ENCODE measurements at regions not wholly inside any gene's neighbourhood (a gene's known extent, or its start where the extent isn't known, plus 50 kb on each side); places are given as distances from the start of the nearest gene placed in this dataset.

DNA sequence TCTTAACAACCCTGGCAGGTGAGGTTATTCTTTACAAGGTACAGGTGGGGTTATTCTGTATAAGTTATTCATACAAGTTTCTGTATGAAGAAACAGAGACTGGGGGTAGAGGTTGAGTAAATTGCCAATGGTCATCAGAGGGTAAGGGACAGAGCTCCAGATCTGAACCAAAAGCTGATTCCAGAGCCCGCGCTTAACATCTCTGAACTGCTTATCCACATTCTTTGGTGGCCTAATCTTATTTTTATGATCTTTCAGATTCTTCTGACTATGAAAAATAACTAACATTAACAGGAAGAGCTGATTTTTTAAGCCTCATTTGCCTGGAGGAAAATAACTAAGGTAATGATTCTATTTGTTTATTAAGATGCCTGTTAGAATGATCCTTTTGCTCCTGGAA is 63.9 kb upstream of the BARHL2 start:
- TF ChIP-seq EZH2 (IDR thresholded peaks at IDR 0.05) (no peak), POLR2AphosphoS5 (IDR thresholded peaks at IDR 0.05; ENCODE audit: borderline replicate concordance, low read depth, low read length) (no peak)
